HuH-7 (cell line): ENCODE measurements at regions not wholly inside any gene's neighbourhood (a gene's known extent, or its start where the extent isn't known, plus 50 kb on each side); places are given as distances from the start of the nearest gene placed in this dataset.
"Not testable (repeated sequence)": the region's sequence is repeated elsewhere in the genome, so short reads cannot be mapped to it uniquely, and the experiment has no call there.

ENCODE experiments used
- DNase-seq: peaks from one replicate; pipeline ENCODE4 v3.0.0; 2011; ENCODE audit warnings: low spot score

DNA sequence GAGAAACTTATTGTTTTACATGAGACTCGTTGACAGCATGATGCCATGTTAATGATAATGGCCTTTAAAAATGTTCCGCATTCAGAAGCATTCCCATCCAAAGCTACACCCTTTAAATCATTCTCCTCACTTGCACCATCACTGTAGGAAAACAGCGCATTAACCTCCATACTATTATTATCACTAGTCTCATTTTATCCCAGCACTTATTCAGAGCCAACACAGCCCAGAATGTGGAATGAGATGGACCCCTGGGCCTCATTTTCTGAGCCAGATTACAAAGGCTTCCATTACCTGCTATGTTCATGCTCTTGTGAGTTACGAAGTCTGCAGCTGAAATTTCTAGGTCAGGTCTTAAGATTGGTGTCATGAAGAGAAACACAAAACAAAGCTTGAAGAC, 159.4 kb downstream of the HS3ST3A1 start:
- no peak for DNase-seq

DNA sequence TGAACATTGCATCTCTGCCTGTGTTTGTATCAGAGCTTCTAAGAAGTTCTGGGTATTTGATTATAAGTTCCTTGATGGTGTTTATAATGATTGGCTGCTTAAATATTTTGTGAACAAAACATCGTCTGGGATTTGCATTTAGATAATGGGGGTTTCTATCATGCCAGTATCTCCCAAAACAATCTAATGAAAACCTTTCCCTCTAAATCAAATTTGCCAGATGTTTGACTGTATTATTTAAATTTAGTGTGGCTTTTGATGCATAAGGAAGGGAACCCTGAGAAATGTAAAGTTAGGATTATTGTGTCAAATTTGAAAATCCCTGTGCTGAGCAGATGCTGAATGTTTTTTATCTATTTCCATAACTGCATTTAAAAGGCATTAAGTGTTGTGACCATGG, 159.9 kb downstream of the HS3ST3A1 start:
- DNase-seq, result no peak

DNA sequence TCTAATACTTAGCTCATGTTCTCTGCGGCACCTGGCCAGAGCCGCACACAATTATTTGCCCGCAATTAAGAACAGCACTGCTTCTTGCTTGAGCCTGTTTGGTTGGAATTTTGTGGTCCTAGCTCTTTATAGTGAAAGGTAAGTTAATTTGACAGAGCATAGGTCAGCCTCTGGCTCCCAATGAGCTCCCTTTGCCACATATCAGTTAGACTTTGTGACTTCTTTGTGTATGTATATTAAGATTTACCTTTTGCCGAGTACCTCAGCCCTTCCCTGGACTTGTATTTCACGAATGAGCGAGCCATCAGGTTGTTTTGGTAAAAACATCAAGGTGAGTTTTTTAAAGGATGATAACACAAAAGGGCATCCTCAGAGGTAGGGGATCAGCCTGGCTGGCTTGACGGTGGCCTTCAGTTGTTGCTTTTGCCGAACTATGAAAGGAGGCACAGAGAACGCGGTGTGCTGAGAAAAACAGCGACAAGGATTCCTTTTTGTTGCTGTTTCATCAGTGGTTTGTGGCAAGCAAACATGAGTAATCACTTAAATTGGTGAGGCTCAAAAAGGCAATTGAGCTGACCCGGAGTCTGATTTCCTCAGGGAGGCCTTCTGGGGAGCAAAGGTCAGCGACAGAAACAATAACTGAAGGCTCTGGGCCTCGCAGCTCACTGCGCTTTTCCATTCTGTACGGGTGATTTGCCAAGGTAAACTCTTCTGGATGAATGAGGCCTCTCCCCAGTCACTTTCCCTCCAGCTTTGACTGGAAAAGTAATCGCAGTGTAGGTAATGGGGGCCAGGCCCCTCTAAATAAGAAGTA, 163.6 kb downstream of the HS3ST3A1 start:
- peak; percentile 44 for DNase-seq

DNA sequence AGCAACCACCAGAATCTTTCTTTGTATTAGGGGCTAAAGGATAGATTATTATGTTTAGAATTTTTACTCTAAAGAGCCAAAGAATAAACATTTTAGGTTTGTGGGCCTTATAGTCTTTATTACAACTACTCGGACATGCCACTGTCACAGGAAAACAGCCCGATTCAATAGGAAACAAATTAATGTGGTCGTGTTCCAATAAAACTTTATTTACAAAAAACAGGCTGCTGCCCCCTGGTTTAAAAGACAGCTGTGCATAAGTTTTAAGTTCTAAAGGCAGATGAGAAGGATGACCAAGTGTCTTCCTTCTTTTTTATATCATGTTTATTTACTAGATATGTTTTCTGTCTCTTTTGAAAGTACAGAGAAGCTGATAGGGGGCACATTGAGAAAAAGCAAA, 166.5 kb downstream of the HS3ST3A1 start:
- DNase-seq, result no peak

DNA sequence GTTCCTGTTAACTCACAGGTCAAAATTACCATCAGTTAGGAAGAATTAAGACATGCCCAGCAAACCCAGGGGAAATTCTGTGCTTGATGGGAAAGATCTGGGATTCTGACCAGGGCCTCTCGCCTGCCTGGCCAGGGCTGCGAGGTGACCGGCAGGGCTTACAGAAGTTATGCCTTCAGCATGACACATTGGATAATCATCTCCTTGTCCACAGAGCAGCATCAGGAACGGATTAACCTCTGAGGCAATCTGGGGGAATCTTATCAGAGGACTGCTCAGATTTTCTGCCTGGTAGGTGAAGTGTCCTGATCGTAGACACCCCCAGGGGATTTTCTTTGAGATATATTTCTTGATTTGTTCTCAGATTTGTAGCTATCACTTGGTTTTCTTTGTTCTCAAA, 172.5 kb downstream of the HS3ST3A1 start:
- DNase-seq, result no peak

DNA sequence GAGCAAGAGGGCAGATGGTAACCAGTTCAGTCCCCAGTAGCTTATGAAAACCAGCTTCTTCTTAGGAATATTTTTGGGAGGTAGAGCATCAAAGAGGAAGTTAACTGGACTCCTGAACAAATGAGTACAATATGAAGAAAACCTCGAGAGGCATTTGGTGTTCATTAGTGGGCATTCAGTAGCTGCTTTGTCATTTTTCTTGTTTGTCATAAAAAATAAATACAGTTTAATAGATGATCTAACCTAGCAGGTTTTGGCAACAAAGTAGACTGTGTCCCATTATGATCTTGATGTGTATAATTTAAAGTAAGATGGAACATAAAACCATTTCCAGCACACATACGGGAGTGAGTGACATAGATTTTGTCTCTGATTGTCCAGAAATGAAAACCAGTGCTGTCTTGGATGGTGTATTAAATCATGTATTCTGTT, 173.1 kb downstream of the HS3ST3A1 start:
- DNase-seq, result no peak

DNA sequence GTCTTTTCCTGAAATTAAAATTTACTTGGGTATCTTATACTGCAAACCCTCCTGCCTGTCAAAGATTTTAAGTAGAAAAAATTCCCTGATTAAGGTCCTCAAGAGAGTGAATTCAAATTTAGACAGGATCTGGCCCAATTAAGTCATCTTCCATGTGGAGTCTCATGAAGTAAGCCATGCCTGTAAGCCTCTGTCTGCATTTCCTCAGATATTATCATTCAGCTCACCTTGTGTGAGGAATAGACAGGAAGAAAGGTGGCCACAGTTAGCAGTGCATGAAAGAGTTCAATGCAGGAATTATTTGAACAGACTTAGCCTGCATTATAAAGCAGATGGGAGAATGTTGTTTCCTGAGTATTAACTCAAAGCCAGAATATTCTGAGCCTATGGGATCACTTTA, 174.7 kb downstream of the HS3ST3A1 start:
- no peak for DNase-seq

DNA sequence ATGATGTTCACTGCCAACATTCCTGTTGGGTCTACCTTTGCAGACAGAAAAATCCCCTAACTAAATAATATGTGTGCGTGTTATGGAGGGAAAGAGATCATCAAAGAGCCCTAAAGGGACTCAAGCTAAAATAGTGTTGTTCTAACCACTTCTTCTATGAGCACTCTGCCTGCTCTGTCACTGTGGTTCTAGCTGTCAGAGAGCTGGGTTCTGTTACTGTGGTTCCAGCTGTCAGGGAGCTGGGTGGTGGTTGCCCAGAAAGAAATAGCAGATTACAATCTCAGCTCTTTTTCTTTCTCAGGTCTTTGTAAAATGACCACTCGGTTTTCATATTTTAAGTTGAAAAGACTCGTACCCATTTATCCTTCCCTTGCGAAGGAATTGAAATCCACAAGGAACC, 176.3 kb downstream of the HS3ST3A1 start:
- no peak for DNase-seq

DNA sequence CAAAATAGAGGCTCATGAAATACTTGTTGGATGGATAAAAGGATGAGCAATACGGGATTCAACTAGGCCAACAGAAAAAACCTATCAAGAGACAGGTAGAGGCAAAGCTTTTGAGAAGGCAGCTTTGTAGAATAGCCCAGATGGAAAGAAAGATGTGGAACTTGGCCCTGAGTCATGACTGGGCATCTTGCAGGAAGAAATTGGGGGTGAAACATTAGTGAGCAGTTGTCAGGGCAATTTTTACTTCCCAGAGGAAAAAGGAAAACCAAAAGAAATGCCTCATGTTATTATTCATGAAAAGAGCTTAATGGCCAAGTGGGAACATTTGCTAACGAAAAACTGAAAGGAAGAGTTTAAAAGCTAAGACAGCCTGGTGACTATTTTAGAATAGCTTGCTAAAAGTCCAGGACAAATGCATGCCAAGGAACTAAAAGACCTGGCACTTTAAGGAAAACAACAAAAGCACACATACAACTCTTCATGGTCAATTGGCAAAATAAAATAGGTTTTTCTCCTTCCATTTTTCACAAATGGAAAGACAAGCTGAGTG, 180.1 kb downstream of the HS3ST3A1 start:
- DNase-seq, result no peak

DNA sequence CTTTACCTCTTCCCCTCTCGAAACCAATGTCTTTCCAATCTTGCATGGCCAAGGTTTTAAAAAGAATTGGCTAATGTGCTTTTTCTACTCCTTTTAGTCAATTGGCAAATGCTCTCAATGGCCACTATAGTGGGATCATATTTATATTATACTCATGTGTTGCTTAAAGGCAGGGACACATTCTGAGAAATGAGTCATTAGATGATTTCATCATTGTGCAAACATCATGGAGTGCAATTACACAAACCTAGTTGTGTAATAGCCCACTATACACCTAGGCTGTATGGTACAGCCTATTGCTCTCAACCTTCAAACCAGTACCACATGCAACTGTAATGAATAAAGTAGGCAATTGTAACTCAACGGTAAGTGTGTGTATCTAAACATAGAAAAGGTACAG, 180.9 kb downstream of the HS3ST3A1 start:
- no peak for DNase-seq

DNA sequence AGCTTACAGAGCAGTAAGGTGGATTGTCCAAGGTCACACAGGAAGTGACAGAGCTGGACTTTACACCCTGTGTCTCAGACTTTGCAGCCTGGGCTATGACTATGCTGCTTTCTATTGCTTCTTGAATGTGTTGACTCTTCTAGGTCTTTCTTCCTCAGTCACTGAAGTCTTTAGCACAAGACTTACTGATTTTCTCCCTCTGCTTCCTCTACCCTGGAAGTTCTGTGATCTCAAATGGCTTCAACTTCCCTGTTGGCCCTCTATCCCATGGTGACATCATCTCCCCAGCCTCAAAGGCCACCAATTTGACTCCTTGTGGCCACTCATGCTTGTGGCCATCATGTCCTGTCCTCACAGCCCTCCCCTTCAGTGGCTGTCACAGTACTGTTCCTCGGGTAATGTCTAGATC, 181.3 kb downstream of the HS3ST3A1 start:
- no peak for DNase-seq

DNA sequence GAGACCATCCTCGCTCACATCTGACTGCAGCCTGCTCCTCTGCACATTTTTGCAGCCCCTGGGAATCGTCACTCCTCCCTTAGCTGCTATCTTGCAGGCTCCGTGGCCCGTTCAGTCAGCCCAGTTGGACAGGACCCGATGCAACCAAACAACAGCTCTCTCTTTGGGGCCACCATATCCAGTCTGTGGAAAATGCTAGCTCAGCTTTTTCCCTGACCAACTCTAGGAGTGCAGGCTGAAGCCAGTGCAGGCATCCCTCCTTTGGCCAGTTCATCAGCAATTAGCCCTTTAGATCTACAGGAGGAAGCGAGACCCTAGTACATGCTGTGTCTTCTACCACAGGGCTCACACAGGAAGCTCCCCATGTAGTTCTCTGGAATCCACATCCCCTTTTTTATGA, 182.1 kb downstream of the HS3ST3A1 start:
- no peak for DNase-seq

DNA sequence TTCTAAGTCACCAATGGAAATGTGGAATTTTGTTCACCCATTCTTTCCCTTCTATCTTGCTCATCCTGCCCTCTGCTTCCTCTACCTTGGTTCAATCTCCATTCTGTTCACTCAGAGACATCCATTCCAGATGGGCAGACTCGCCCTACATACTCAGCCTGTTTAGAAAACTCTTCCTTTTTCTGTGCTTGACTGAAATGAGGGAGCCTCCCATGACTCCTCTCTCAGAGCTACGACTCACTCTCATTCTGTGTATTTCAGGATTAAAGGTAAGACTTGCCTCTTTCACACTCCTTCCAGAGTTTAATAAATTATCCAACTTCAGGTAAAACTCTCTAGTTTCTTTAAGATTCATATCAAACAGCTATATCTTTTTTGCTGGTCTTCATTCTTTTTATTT, 182.8 kb downstream of the HS3ST3A1 start:
- DNase-seq, result no peak

DNA sequence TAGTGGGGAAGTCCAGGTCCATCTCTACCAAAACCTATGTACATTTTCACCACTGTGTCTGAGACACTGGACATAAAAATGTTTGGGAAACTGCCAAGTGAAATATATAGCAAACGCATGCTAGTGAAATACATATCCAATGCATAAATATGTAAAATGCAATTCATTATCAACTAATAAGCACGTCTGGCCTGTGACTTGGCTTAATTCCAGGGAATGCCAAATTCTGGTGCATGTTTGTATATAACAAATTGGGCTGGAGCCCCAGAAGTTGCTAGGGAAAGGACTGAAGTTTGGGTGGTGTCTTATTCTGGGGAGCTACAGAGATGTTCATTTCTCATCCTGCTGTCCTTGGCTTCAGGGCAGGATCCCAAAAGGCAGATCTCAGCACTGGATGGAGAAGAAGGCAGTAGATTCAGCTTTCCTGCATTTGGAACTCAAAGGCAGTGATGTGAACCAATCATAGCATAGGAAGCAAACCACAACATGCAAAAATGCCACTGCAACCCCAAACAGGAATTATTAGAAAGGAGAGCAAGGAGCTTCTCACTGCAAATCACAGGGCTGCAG, 184.3 kb downstream of the HS3ST3A1 start:
- DNase-seq, result no peak

DNA sequence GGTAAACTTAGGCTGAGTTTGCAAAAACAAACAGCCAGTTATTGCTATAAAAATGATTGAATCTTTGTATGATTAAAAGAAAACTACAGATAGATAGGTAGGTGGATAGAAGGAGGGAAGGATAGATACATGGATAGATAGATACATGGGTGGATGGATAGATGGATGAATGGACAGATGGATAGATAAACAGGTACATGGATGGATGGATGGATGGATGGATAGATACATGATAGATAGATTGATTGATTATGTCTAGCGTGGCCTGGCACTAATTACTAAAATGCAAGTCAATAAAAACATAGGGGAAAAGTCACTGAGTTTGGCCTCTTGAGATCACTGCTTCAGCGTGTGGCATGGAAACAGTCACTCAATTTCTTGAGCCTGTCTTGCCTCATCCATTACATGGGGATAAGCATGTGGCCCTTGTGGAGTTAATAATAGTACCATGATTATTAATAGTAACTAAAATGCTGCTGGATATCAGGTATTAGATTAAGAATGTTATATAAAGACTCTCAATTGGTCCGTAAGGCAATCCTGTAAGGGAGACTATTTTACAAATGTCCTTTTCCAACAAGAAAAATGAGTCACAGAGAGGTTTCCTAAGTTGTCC, 184.9 kb downstream of the HS3ST3A1 start:
- no peak for DNase-seq

DNA sequence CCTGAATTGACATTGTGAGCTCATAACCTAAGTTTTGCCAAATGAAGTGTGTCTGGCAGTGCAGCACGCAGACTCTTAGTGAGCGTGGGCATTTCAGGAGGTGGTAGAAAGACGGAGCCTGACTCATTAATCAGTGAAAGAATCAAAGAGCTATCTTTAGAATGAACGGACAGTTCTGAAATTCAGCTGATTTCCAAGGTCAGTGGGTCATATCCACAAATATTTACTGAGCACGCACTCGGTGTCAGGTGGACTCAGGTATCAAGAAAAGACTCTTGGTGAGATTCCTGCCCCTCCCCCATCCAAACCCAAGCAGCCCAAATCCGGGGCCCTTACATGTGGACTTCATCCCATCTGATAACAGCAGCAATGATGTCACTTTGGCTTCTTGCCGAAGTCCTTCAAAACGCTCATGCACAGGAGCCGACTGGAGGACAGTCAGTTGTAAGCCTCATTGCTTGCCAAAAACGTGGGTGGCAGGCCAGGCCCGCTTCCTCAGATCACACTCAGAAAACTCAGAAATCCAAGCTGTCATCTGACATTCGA, 185.8 kb downstream of the HS3ST3A1 start:
- no peak for DNase-seq

DNA sequence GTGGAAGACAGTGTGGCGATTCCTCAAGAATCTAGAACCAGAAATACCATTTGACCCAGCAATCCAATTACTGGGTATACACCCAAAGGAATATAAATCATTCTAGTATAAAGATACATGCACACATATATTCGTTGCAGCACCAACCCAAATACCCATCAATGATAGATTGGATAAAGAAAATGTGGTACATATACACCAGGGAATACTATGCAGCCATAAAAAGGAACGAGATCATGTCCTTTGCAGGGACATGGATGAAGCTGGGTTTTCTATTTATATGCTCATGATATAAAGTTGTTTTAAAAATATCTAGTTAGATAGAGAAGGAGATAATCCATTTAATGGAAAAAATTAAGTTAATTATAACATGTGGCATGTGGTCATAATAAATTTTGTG, 186.5 kb downstream of the HS3ST3A1 start:
- DNase-seq, result not testable (repeated sequence)

DNA sequence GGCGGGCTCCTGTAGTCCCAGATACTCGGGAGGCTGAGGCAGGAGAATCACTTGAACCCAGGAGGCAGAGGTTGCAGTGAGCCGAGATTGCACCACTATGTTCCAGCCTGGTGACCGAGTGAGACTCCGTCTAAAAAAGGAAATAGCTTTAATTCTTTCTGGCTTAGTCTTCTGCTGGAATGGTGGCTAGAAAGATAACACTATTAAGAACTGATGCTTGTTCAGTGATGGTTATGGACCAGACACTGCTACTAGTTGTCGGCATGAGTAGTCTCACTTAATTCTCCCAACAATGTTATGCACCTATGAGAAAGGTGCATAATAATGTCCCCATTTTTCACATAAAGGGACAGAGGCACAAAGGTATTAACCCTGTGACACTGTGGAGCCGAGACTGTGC, 188.7 kb downstream of the HS3ST3A1 start:
- DNase-seq, result no peak

DNA sequence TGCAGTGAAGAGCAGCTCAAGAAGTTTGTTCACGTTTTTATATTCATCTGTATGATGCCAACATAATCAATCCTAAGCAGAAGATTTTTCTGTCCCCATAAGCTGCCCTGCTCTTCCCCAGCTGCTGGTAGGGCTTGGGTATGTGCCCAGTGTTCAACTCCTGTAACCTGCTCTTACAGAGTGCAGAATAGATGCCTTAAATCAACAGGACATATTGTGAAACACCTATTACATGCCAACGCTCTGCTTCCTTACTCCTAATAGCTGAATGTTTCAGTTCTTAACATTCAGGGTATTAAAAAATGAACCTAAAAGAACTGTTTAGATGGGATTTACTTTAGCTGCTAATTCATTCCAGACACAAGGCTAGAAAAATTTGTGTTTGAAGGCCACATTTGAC, 190.9 kb downstream of the HS3ST3A1 start:
- no peak for DNase-seq

DNA sequence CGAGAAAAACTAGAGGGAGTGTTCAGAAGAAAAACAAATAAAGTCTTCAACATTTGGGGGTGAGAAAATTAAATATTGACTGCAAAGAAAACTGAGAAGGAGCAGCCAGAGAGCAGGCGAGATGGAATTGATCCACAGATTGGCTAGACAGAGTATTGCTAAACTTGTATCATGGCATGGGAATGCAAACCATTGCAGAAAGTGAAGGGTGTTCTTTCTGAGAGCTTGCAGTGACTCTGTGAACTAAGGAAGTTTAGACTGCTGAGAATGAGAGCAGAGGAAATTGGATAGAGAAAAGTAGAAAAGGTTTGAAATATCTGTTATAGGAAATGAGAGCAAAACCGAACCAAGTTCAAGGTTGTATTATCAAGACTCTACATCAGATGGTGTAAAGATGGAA, 191.5 kb downstream of the HS3ST3A1 start:
- DNase-seq, result no peak

DNA sequence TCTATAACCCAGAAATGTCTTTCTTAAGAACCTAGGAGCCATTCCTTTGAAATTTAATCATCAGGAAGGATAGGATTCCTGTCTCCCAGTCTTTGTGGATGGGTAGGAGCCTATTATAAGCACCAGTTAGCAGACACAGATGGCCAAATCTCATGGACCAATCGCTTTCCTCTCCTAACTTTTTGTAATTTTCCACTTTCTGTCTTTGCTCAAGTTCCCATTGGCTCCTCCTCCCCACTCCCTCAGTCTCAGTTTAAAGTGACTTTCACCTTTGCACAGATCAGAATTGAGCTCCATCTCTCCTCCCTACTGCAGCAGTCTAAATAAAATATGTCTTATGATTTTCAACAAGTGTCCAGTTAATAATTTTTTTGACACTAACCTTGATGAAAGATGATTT, 192.3 kb downstream of the HS3ST3A1 start:
- no peak for DNase-seq

DNA sequence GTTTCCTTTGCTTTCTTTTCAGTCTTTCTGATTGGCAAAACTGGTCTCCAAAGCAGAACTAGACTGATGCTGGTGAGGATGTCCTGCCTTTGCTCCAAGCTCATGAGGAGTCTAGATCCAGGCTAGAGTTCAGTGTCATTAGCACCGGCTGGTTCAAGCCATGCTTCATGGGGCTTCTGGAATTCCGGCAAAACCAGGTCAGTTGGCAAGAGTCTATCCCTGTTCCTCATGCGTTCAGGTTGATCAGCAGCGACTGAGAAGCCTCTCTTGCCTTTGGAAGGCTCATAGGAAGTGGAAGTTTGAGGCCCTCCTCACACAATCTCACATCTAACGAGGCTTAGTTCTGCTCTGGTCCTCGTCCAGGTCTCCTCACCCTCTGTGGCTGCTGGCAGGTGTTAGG, 194.3 kb downstream of the HS3ST3A1 start:
- no peak for DNase-seq

DNA sequence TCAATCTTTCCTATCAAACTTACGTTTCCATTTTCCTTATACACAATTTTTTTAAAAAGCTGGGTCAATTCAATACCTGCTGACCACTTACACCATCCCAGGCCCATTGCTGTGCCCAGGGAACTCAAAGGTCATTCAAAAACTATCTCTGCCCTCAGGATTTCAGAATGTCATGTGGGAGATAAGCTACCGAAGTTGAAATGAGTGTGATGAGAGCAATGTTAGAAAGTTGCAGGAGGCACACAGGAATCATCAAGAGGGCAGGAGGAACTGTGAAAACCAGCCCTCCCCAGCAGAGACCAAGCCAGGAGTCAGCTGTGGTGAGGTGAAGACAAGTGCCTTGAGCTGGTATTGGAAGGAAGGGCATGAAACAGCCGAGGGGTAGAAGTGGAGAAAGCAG, 195.9 kb downstream of the HS3ST3A1 start:
- no peak for DNase-seq
